Skeletal muscle tissue (tissue), 3 donors: ENCODE measurements at regions not wholly inside any gene's neighbourhood (a gene's known extent, or its start where the extent isn't known, plus 50 kb on each side); places are given as distances from the start of the nearest gene placed in this dataset.

Experiments used
- H3K27ac ChIP-seq: one replicate; pipeline ENCODE4 v1.7.0; 2013; ENCODE audit warnings: mild to moderate bottlenecking, low read depth, low read length, inconsistent platforms
- H3K27me3 ChIP-seq, 3 donors: one replicate each; pipeline ENCODE4 v1.7.0; 2013; ENCODE audit warnings: low read length in 3 of 3; ENCODE audit not compliant: control insufficient read depth in 3 of 3, insufficient read depth in 3 of 3
- H3K36me3 ChIP-seq, 3 donors: one replicate each; pipeline ENCODE4 v1.7.0; 2013; ENCODE audit warnings: low read length in 3 of 3; ENCODE audit not compliant: control insufficient read depth in 3 of 3, insufficient read depth in 3 of 3
- H3K4me1 ChIP-seq, 3 donors: one replicate each; pipeline ENCODE4 v1.7.0; 2013; ENCODE audit warnings: low read length in 3 of 3, mild to moderate bottlenecking in 3 of 3; ENCODE audit not compliant: control insufficient read depth in 3 of 3, insufficient read depth in 3 of 3
- H3K4me3 ChIP-seq, 3 donors: one replicate each; pipeline ENCODE4 v1.7.0; 2013; ENCODE audit warnings: low read length in 3 of 3
- H3K9ac ChIP-seq, 3 donors: one replicate each; pipeline ENCODE4 v1.7.0; 2013; ENCODE audit warnings: low read length in 3 of 3, mild to moderate bottlenecking in 3 of 3, moderate library complexity in 2 of 3, low read depth in 1 of 3
- H3K9me3 ChIP-seq, 3 donors: one replicate each; pipeline ENCODE4 v1.7.0; 2013; ENCODE audit warnings: low read length in 3 of 3; ENCODE audit not compliant: control insufficient read depth in 3 of 3
- donor health status: Osteomylitis.

DNA sequence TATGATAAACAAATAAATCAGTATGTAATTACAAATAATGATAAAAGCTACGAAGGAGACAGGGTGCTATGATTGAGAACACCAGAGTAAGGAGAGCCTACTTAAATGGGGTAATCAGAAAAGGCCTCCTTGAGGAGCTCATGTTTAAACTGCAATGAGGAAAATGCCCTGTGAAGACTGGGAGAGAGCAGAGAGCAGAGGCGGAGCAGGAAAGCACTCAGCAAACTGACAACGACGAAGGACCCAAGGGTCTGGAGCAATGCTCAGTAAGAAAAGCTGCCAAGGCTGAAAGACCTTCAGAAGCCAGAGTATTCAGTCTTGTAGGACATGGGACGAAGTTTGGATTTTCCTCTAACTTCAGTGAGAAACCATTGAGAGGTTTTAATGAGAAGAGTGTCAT is 114.2 kb upstream of the PLEKHA5 start:
- H3K27me3 ChIP-seq = no peaks in the 10 kb centered on the region
- H3K36me3 ChIP-seq = no peaks in the 10 kb centered on the region
- H3K4me1 ChIP-seq = no peaks in the 10 kb centered on the region
- H3K9me3 ChIP-seq = no peaks in the 10 kb centered on the region
- no peak overlapping the region for H3K4me3 ChIP-seq
- no peak overlapping the region for H3K9ac ChIP-seq
- no peak overlapping the region for H3K27ac ChIP-seq

DNA sequence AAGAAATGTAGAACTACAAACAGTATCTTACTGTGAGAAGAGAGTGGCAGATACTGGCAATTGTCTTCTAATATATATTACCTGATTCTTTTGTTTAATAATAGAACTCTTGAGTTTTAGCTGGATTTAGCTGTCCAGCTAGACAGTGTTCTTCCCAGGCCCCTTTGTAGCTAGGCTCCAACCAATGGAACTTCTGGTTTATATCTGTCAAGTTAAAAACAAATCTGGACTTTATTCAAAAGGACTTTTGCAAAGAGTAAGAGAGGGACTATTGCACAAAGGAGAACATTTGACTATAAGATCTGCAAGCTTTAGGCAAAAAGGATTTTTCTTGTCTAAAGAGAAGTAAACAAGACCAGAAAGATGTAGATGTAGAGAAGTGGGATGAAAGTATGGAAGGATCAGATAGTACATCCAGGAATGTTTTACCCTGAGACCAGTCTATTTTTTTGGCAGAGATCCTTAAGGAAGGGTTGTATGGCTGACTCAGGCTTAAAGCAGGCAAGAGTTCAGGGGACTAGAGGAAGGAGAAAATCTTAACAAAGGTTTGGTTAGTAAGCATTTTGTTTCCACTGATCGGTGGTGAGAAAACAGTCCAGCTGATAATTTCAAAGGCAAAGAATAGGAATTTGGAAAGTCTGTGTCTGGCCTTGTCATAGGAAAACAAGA is 111.1 kb upstream of the PLEKHA5 start:
- no peaks in the 10 kb centered on the region for H3K4me1 ChIP-seq
- H3K4me3 ChIP-seq = no peak overlapping the region
- no peaks in the 10 kb centered on the region for H3K36me3 ChIP-seq
- H3K27ac ChIP-seq = no peak overlapping the region
- H3K9ac ChIP-seq = no peak overlapping the region
- no peaks in the 10 kb centered on the region for H3K9me3 ChIP-seq
- H3K27me3 ChIP-seq = no peaks in the 10 kb centered on the region

DNA sequence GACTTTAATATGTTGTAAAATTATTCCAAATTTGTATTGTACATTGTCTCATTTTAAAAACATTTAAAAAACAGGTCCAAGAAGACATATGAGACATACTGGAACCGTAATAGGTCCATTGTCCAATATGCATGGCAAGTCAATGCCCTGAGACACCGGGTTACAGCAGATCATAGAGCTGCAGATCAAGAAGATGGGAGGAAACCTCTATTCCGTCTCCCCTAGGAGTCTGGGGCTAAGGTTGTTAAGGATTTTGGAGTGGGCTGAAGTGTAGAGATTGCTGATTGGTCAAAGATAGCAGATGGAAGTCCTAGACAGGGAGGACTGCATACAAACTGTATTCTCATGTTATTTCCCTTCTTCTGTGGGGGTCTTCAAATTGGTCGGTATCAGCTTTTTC is 108.3 kb upstream of the PLEKHA5 start:
- H3K9me3 ChIP-seq = no peaks in the 10 kb centered on the region
- H3K36me3 ChIP-seq = no peaks in the 10 kb centered on the region
- no peaks in the 10 kb centered on the region for H3K4me1 ChIP-seq
- H3K4me3 ChIP-seq = no peak overlapping the region
- H3K27me3 ChIP-seq = no peaks in the 10 kb centered on the region
- no peak overlapping the region for H3K9ac ChIP-seq
- no peak overlapping the region for H3K27ac ChIP-seq

DNA sequence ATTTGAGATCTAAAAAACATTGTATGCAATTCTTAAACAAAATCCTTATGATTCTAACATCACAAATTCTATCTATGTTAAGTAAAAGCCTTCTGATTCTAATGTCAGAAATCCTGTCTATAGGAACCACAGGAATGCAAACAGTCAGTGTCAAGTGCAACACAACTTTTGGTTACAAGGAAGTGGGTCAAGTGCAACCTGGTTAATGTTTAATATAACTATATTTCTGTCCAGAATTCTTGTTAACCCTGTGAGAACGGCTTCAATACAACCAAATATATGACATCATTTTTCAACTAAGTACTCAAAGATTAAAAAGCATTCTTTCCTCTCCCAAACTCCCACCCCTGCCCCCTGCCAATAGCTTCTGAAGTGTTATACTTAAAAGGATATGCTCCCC is 107.9 kb upstream of the PLEKHA5 start:
- Histone ChIP-seq H3K27me3 (no peaks in the 10 kb centered on the region), H3K4me1 (no peaks in the 10 kb centered on the region), H3K27ac (no peak overlapping the region), H3K9ac (no peak overlapping the region), H3K36me3 (no peaks in the 10 kb centered on the region), H3K4me3 (no peak overlapping the region), H3K9me3 (no peaks in the 10 kb centered on the region)

DNA sequence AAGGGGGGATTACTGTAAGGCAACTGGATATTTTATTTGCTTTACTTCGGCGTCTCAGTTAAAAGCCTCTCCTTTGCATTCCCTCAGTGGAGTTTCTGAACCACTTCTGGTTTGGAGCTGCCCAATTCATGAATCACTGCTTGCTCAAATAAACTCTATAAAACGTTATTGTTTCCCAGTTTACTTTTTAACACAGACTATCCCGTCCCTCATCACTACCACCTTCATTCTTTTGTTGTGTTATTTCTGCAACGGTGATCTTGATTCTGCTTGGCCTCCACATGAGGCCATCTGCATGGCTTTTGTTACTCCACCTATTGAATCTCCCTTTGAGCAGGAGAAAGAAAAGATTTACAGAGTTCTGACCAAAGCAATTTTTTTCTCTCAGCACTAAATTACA is 104.0 kb upstream of the PLEKHA5 start:
- H3K36me3 ChIP-seq = no peaks in the 10 kb centered on the region

DNA sequence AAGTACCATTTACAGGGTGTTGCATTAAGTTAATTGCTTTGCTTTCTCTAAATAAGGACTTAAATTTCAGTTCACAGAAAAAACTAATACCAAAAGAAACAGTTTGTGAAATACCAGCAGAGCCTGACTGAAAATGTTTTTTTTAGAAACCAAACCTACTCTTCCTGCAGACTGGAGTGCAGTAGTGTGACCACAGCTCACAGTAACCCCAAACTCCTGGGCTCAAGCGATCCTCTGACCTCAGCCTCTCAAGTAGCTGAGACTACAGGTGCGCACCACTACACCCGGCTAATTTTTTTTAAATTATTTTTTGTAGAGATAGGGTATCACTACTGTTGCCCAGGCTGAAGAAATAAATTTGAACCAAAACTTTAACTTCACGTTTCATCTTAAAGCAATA is 103.5 kb upstream of the PLEKHA5 start:
- H3K4me1 ChIP-seq = no peaks in the 10 kb centered on the region
- H3K36me3 ChIP-seq = no peaks in the 10 kb centered on the region
- no peak overlapping the region for H3K9ac ChIP-seq
- no peaks in the 10 kb centered on the region for H3K27me3 ChIP-seq
- no peaks in the 10 kb centered on the region for H3K9me3 ChIP-seq
- no peak overlapping the region for H3K27ac ChIP-seq
- no peak overlapping the region for H3K4me3 ChIP-seq

More for the DNA sequence above, 104.0 kb upstream of the PLEKHA5 start:
- H3K4me3 ChIP-seq = no peak overlapping the region
- H3K4me1 ChIP-seq = no peaks in the 10 kb centered on the region
- H3K9me3 ChIP-seq = no peaks in the 10 kb centered on the region
- no peak overlapping the region for H3K9ac ChIP-seq
- H3K27ac ChIP-seq = no peak overlapping the region
- no peaks in the 10 kb centered on the region for H3K27me3 ChIP-seq

DNA sequence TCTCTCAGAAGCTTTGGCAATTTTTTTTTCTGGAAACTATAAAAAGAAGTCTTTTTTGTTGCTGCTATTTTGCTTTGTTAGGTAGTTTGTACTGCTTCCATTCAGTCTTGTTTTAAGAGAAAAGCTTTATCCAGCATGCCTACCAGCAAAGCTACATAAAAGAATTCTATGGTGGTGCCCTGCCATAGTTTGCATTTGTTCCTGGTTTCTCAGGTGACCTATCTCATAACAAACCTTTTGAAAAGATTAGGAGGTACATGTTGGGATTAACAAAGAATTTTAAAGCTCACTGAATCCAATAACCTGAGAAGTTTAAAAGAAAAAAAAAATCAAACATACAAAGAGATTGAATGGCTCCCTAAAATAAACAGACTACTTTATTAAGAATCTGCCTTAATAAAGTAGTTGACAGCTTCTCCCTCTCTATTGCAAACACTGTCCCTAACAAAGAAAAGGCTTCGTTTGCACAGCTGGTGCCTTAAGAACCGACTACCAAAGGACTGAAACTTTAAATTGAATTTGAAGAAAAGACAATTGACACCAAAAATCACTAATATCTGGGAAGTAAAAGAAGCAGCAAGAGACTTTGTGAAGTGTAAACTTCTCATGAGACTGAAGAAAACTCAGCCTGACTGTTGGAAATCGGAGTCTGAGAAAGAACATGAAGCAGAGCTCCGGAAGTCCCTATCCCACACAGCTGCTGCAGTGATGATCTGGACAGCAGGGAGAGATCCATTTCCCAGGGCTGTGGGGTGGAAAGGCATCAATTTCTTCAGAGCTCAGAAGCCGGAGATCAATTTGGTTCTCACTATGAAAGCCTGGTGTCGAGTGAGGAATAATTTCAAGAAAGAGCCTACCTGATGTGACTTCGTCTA is 102.7 kb upstream of the PLEKHA5 start:
- Histone ChIP-seq H3K27me3 (no peaks in the 10 kb centered on the region), H3K4me3 (no peak overlapping the region), H3K9me3 (no peaks in the 10 kb centered on the region), H3K9ac (no peak overlapping the region), H3K27ac (no peak overlapping the region), H3K36me3 (no peaks in the 10 kb centered on the region), H3K4me1 (no peaks in the 10 kb centered on the region)

DNA sequence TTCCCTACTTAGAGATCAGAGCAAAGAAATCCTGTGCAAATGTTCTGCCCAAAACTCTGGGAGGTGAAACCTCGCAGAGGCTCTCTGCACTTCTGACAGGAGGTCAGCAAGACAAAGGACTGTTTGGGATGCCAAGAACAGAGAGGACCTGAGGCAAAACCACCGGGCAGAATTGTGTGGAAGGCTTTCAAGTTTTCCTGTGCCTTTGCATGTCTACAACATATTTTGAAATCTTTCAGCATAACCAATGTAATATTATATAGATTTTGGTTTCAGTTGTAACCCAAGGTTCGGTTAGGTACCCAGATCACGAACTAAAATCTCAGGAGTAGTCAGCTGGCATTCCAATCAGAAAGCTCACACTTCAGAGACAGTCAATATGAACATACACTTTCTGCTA is 99.4 kb upstream of the PLEKHA5 start:
- Histone ChIP-seq H3K9me3 (no peaks in the 10 kb centered on the region), H3K4me3 (no peak overlapping the region), H3K27ac (no peak overlapping the region), H3K36me3 (no peaks in the 10 kb centered on the region), H3K9ac (no peak overlapping the region), H3K27me3 (no peaks in the 10 kb centered on the region), H3K4me1 (no peaks in the 10 kb centered on the region)

DNA sequence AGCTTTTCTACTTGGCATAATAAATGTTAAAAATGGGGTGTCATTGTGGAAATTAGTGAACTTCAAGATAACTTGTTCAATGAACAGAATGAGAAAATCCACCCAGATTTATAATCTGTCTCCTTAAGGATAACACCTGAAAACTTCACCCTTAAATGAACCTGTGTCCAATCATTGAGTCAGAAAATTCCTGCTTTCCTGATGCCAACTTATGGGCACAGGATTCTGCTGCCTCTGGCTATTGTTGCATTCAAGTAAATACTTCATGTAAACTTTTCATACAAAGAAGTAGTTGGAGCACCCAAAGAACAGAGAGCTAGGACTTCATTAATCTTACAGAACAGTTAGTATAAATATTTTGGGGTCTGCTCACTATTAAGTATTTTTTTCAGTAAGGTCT is 98.9 kb upstream of the PLEKHA5 start:
- Histone ChIP-seq H3K4me1 (no peaks in the 10 kb centered on the region), H3K4me3 (no peak overlapping the region), H3K27ac (no peak overlapping the region), H3K36me3 (no peaks in the 10 kb centered on the region), H3K9ac (no peak overlapping the region), H3K9me3 (no peaks in the 10 kb centered on the region), H3K27me3 (no peaks in the 10 kb centered on the region)

DNA sequence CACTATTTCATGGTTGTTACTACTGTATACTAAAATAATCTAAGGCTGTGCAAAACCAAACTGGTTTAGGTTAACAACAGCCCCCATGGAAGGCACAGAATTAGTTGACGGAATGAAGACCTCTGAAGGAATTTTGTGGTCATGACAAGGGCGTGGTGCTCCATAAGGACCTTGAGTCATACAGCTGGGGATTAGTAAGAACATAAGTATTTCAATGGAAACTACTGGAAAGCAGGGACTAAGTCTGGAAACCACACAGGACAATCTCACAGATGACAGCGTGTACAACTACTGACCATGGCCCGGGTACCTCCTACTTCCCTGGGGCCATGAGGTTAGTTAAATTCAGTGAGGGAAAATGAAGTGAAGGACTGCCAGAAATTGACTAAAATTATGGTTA is 98.5 kb upstream of the PLEKHA5 start:
- Histone ChIP-seq H3K4me1 (no peaks in the 10 kb centered on the region), H3K27me3 (no peaks in the 10 kb centered on the region), H3K9ac (no peak overlapping the region), H3K36me3 (no peaks in the 10 kb centered on the region), H3K27ac (no peak overlapping the region), H3K9me3 (no peaks in the 10 kb centered on the region), H3K4me3 (no peak overlapping the region)
